ENCODE measurements at regions not wholly inside any gene's neighbourhood (a gene's known extent, or its start where the extent isn't known, plus 50 kb on each side); places are given as distances from the start of the nearest gene placed in this dataset.
"Not testable (repeated sequence)": the region's sequence is repeated elsewhere in the genome, so short reads cannot be mapped to it uniquely, and the experiment has no call there.

GRCh38 chr20:48217190-48217589 lies 431.9 kb upstream of the SULF2 start:
- no peak for DNase-seq

- no peak for DNase-seq
Observed at GRCh38 chr20:48215536-48215935, 430.3 kb upstream of the SULF2 start.

- no peak for DNase-seq
Observed at GRCh38 chr20:48214601-48215000, 429.3 kb upstream of the SULF2 start.

DNA sequence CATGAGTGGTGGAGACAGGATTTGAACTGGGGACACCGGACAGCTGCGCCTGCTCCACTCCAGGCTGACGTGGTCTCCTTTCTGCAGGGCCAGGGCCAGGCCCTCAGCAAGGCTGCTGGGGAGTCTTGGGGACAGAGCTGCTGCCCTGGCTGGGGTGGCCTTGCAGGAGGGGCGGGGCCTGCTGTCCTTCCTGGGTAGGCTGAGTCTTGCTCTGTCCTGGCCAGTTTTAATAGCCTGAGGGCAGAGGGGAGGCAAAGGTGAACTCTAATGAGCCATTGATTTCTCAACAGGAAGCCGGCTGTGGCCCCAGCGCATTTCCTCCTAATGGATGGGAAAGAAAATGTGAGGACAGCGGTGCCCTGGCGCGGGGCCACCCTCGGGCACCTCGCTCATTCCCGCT lies 428.4 kb upstream of the SULF2 start:
- DNase-seq, result not testable (repeated sequence)

GRCh38 chr20:48212806-48213509 lies 427.7 kb upstream of the SULF2 start:
- DNase-seq, result no peak

- DNase-seq, result no peak
Observed at GRCh38 chr20:48211847-48212246, 426.6 kb upstream of the SULF2 start.

DNA sequence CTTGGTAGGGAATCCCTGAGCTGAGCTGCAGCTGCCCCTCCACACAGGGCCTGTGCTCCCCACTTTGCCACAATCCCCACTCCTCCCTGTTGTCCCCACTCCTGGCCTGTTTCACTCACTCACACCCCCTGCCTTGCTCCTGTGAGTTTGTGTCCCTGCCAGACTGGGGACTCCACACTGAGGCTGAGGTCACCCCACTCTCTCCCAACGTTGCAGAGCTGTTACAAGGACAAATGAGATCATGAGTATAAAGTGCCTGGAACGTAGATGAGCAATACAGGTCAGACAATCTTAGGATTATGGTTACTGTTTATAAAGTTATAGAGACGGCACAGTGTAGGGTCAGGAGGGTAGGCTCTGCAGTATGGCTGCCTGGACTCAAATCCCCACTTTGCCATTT lies 426.0 kb upstream of the SULF2 start:
- no peak for DNase-seq

DNA sequence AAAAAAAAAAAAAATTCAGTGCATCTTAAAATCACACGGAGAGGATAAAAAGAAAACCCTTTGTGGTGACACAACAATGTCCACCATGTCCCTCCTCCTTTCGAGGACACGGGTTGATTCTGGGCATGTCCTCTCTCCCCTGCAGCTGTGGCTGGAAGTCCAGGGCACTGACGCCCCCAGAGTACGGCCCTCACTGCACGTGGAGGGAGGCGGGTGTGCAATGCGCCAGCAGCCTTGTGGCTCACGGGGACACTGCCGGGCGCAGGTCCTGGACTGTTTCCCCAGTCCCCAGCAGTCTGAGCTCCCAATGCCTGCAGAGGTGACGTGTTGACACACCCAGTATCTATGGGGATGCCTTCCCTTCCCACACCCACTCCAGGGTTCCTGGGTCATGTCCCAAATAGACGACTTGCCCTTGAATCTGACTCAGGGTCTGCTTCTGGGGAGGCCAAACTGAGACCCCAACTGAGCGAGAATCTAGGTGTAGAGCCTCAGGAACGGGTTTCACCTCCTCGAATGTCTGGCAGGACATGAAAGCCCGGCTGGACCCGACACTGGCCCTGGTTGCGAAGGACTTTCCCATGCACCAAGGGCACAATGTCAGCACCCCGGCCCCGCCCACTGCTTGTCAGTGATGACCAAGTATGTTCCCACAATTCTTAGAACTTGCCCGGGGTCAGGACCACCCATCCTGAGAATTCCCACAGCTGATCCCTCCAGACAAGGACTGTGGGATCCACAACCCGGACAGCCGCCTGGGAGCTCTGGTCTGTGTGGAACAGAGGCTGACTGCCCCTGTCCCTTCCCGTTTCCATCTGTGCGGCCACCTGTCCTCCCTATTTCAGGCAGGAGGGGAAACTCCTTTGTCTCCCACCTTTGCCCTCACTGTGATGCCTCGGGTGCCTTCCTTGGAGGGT lies 425.1 kb upstream of the SULF2 start:
- no peak for DNase-seq

DNA sequence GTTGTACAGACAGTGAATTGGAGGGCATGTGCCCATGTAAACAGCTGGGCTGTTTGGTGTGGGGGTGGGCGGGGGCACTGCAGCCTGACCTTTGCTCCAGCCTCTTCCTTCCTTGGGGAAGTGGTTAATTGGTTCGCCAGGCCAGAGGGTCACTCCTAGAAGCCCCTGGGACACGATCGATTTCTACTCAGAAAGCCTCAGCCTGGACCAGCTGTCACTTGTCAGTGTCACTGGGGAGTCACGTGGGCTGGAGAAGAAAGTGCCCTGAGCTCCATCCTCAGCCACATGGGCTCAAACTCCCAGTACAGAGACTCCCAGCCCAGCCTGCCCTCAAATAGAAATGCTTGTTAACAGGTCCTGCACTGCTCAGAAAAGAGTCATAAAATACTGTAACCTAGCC lies 423.8 kb upstream of the SULF2 start:
- no peak for DNase-seq

- no peak for DNase-seq
Observed at GRCh38 chr20:48208176-48208575, 422.9 kb upstream of the SULF2 start.

DNA sequence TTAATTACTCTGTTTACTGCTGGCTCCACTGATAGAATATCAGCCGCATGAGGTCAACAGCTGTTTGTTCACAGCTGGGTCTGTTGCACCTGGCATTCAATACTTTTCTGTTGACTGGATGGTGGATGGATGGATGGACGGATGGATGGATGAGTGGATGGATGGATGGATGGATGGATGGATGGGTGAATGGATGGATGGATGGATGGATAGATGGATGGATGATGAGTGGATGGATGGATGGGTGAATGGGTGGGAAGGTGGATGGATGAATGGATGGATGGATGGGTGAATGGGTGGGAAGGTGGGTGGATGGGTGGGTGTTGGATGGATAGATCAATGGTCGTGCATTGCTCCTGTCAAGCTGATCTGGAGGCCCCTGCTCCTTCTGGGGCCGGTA lies 422.2 kb upstream of the SULF2 start:
- no peak for DNase-seq

GRCh38 chr20:48205786-48206185 lies 420.5 kb upstream of the SULF2 start:
- DNase-seq, result no peak

- no peak for DNase-seq
Observed at GRCh38 chr20:48205281-48205782, 420.1 kb upstream of the SULF2 start.

DNA sequence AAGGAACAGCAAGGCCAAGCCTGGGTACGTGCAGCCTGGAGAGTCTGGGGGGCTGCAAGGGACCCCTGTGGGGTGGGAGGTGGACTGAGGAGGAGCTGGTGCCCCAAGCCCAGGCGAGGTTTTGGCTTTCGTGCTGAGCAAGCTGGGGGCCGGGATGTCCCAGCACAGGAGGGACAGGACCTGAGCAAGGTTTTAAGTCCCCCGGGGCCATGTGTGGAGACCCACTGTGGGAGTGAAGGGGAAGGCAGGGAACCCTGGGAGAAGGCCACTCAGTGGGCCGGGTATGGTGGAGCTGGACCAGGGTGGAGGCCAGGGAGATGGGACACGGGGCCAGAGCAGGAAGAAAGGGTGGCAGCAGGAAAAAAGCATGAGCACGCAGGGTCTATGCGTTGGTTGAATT lies 419.2 kb upstream of the SULF2 start:
- no peak for DNase-seq

DNA sequence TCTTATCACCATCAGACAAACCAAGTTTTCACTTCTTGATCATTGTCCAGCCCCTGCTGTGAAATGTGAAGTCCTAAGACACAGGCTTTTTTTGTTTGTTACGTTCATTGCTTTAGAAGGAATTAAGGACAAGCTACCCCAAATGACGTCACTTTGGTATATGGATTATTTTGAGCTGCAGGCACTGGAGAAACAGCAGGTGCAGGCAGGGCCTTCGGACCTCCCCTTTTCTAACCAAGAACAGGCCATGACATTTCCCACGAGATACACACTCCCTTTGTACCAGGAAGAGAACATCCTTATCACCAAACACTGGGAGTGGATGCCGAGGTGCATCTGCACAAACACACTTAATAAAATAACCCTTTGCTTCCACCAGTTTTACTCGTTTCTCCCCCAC lies 418.0 kb upstream of the SULF2 start:
- no peak for DNase-seq

DNA sequence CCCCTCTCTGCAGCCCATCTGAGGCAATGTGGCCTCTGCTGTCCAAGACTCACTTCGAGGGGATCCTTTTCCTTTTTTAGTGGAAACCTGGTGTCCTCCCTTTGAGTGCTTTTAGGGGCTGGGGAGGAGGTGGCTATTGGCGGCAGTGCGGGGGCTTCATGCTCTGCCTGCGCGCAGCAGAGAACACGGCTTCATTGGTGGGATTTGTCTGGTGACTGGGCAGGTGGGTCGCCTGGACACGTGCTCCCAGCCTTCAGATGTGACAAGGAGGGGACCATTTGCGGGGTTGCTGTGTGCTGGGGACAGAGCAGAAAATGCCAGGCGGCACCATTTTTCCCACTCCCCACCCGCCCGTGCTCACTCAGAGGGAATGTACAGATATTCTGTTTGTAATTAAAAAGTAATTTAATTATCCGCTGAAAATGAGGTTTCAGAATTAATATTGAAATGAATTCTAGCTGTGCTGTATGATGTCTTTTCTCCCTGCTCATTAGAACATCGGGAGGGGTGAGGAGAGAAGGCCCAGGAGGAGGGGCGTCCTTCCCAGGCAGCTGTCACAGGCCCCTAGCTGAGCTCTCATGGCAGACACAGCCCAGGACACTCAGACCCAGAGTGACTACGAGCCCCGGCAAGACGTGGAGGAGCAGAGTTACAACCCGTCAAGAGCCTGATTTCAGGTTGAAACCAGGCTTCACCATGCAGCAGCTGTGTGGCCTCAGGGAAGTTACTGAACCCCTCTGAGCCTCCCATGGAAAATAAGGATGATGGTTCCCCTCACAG lies 417.2 kb upstream of the SULF2 start:
- no peak for DNase-seq

DNA sequence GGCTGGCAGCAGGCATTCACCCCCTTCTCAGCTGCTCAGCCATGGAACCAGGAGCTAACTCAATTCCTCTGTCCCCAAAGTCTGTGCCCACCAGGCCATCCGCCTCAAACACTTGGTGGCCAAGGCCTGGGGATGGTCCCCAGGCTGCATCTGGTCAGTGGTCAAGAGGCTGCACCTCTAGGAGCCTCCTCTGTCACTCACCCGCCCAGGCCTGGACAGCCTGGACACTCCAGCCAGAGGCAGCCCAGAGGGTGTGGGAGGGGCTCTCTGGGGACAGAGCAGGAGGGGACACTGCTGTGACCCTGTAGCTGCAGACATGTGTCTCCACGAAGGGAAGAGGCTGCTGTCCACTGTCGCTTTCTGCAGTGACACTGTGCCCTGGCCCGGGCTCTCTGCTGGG lies 416.6 kb upstream of the SULF2 start:
- DNase-seq, result no peak

GRCh38 chr20:48201188-48201587 lies 415.9 kb upstream of the SULF2 start:
- no peak for DNase-seq

GRCh38 chr20:48198929-48199451 lies 413.7 kb upstream of the SULF2 start:
- DNase-seq, result no peak

DNA sequence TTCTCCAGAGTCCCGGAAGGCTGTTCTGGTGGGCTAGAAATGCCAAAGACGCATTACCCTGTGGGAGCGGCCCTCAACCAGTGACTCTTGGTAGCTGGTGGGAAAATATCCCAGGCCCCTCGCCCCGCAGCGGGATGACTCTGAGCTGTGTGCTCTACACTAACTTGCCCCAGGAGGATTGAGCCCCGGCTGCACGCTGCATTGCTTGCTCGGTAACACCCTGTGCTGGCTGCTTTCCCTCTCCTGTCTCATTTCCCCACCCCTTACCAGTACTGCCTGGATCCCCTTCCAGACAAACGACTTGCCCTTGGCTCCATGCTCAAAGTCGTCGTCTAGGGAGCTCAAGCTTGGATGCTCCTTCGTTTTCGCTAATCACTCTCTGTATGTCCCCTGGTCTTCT lies 411.8 kb upstream of the SULF2 start:
- DNase-seq, result no peak

- DNase-seq, result no peak
Observed at GRCh38 chr20:48196486-48196885, 411.2 kb upstream of the SULF2 start.

GRCh38 chr20:48196001-48196400 lies 410.7 kb upstream of the SULF2 start:
- DNase-seq, result no peak

All from T-helper 2 cell (primary cell).